GM21528 (cell line): ENCODE measurements at regions not wholly inside any gene's neighbourhood (a gene's known extent, or its start where the extent isn't known, plus 50 kb on each side); places are given as distances from the start of the nearest gene placed in this dataset.
"Not testable (repeated sequence)": the region's sequence is repeated elsewhere in the genome, so short reads cannot be mapped to it uniquely, and the experiment has no call there.

Source experiments
- ATAC-seq: cut with Tn5 transposase; IDR thresholded peaks from one replicate; pipeline ENCODE4 v1.9.1; 2021; ENCODE audit warnings: mild to moderate bottlenecking, moderate library complexity; ENCODE audit not compliant: unreplicated experiment, low FRiP score

- ATAC-seq, result no peak
Measured at GRCh38 chr2:230593765-230594164, 118.9 kb upstream of the CAB39 start.

GRCh38 chr2:230594286-230594840 lies 118.3 kb upstream of the CAB39 start:
- ATAC-seq, result no peak

GRCh38 chr2:230599853-230600252 lies 112.8 kb upstream of the CAB39 start:
- ATAC-seq, result no peak

- no peak for ATAC-seq
Measured at GRCh38 chr2:230600285-230600684, 112.4 kb upstream of the CAB39 start.

GRCh38 chr2:230600881-230601280 lies 111.8 kb upstream of the CAB39 start:
- ATAC-seq, result no peak

- peak; percentile 44 for ATAC-seq
Measured at GRCh38 chr2:230601510-230601909, 111.1 kb upstream of the CAB39 start.

GRCh38 chr2:230602562-230603230 lies 109.9 kb upstream of the CAB39 start:
- peak; percentile 62 for ATAC-seq

- not testable (repeated sequence) for ATAC-seq
Measured at GRCh38 chr2:230603317-230603716, 109.3 kb upstream of the CAB39 start.

GRCh38 chr2:230604158-230604557 lies 108.5 kb upstream of the CAB39 start:
- not testable (repeated sequence) for ATAC-seq

- ATAC-seq, result no peak
Measured at GRCh38 chr2:230614040-230614439, 98.6 kb upstream of the CAB39 start.

- peak; percentile 78 for ATAC-seq
Measured at GRCh38 chr2:230614913-230615332, 97.7 kb upstream of the CAB39 start.

- not testable (repeated sequence) for ATAC-seq
Measured at GRCh38 chr2:230617256-230617706, 95.4 kb upstream of the CAB39 start.

- no peak for ATAC-seq
Measured at GRCh38 chr2:230619491-230619890, 93.2 kb upstream of the CAB39 start.

GRCh38 chr2:230625220-230625619 lies 87.4 kb upstream of the CAB39 start:
- ATAC-seq, result not testable (repeated sequence)

GRCh38 chr2:230627091-230627490 lies 85.6 kb upstream of the CAB39 start:
- not testable (repeated sequence) for ATAC-seq

- ATAC-seq, result no peak
Measured at GRCh38 chr2:230627806-230628724, 84.6 kb upstream of the CAB39 start.

GRCh38 chr2:230631470-230631869 lies 81.2 kb upstream of the CAB39 start:
- no peak for ATAC-seq

GRCh38 chr2:230634146-230634545 lies 78.5 kb upstream of the CAB39 start:
- no peak for ATAC-seq

- ATAC-seq, result not testable (repeated sequence)
Measured at GRCh38 chr2:230634721-230635313, 77.8 kb upstream of the CAB39 start.

GRCh38 chr2:230636684-230637271 lies 75.9 kb upstream of the CAB39 start:
- ATAC-seq, result no peak
